H1 (cell line): ENCODE measurements at regions not wholly inside any gene's neighbourhood (a gene's known extent, or its start where the extent isn't known, plus 50 kb on each side); places are given as distances from the start of the nearest gene placed in this dataset.

Experiments
- CTCF ChIA-PET: fragments of 300-600 bp; sonication (Branson Sonifier 250); formaldehyde crosslinking; loops from one replicate; lab custom pipeline; 2021; ENCODE audit not compliant: partially characterized antibody; lab: Charles Lee
- POLR2A ChIA-PET: fragments of 300-600 bp; sonication (Branson Sonifier 250); formaldehyde crosslinking; loops from one replicate; lab custom pipeline; 2021; ENCODE audit warnings: inconsistent platforms; ENCODE audit not compliant: partially characterized antibody; lab: Charles Lee
- DNase-seq, 2 experiments: peaks; one replicate each; pipeline versions ENCODE4 v3.0.0 to v3.0.0-alpha.2; 2010 to 2022; ENCODE audit warnings: low spot score in 2 of 2, low read depth in 1 of 2, mixed read lengths in 1 of 2
- FAIRE-seq: peaks from 2 replicates; lab custom pipeline; 2011; peaks lifted over from hg19 to GRCh38; lab: Jason Lieb, UNC
- H2AFZ ChIP-seq: 2 replicates; pipeline ENCODE4 v1.8.1; 2012; ENCODE audit warnings: low read length, inconsistent platforms
- H2AK5ac ChIP-seq: 2 replicates; pipeline ENCODE4 v1.6.1; 2013; ENCODE audit warnings: low read depth, low read length
- H2BK120ac ChIP-seq: replicated peaks from 2 replicates; pipeline ENCODE3; 2013; ENCODE audit warnings: low read depth, low read length, inconsistent platforms
- H2BK12ac ChIP-seq: 2 replicates; pipeline ENCODE4 v1.6.1; 2013; ENCODE audit warnings: low read depth, low read length
- H2BK15ac ChIP-seq: 2 replicates; pipeline ENCODE4 v1.6.1; 2013; ENCODE audit warnings: low read length
- H2BK20ac ChIP-seq: 2 replicates; pipeline ENCODE4 v1.6.1; 2013; ENCODE audit warnings: low read length
- H2BK5ac ChIP-seq: 2 replicates; pipeline ENCODE4 v1.6.1; 2013; ENCODE audit warnings: low read depth, low read length
- H3K14ac ChIP-seq: 2 replicates; pipeline ENCODE4 v1.6.1; 2013; ENCODE audit warnings: inconsistent platforms; ENCODE audit not compliant: insufficient read length
- H3K18ac ChIP-seq: 2 replicates; pipeline ENCODE4 v1.6.1; 2013; ENCODE audit warnings: low read length; ENCODE audit errors: extremely low read depth
- H3K23ac ChIP-seq: 2 replicates; pipeline ENCODE4 v1.6.1; 2013; ENCODE audit warnings: inconsistent platforms; ENCODE audit not compliant: insufficient read length
- H3K23me2 ChIP-seq: 2 replicates; pipeline ENCODE4 v1.6.1; 2013; ENCODE audit warnings: low read depth, low read length
- H3K27ac ChIP-seq: 2 replicates; pipeline ENCODE4 v1.6.1; 2011; ENCODE audit warnings: low read depth, low read length, inconsistent platforms
- H3K27me3 ChIP-seq, 4 experiments: replicated peaks in 1 of 4; 1 replicate in 1 of 4; 2 replicates in 3 of 4; pipeline versions ENCODE4 v1.6.1 to v1.8.1; 2011 to 2013; ENCODE audit warnings: low read length in 3 of 4, mild to moderate bottlenecking in 3 of 4, inconsistent platforms in 2 of 4, mixed read lengths in 2 of 4, moderate library complexity in 1 of 4; ENCODE audit not compliant: control insufficient read depth in 3 of 4, insufficient read depth in 3 of 4; ENCODE audit errors: extremely low read depth in 1 of 4
- H3K36me3 ChIP-seq, 4 experiments: 2 replicates each; pipeline versions ENCODE4 v1.6.1 to v1.8.1; 2011 to 2013; ENCODE audit warnings: mild to moderate bottlenecking in 4 of 4, low read length in 3 of 4, moderate library complexity in 2 of 4, control low read depth in 1 of 4, inconsistent platforms in 1 of 4; ENCODE audit not compliant: insufficient read depth in 4 of 4, control insufficient read depth in 2 of 4
- H3K4ac ChIP-seq: replicated peaks from 2 replicates; pipeline ENCODE3; 2013; ENCODE audit warnings: low read length, low read depth, mixed read lengths, inconsistent platforms; ENCODE audit not compliant: insufficient read length
- H3K4me1 ChIP-seq, 4 experiments: replicated peaks in 1 of 4; 1 replicate in 1 of 4; 2 replicates in 3 of 4; pipeline versions ENCODE4 v1.6.1 to v1.8.1; 2011 to 2013; ENCODE audit warnings: low read length in 3 of 4, inconsistent platforms in 2 of 4, mixed read lengths in 1 of 4; ENCODE audit not compliant: insufficient read depth in 4 of 4, control insufficient read depth in 3 of 4
- H3K4me2 ChIP-seq, 2 experiments: 2 replicates each; pipeline versions ENCODE4 v1.6.1 to v1.8.1; 2011 to 2013; ENCODE audit warnings: low read depth in 2 of 2, low read length in 2 of 2, control low read depth in 1 of 2, inconsistent platforms in 1 of 2, mild to moderate bottlenecking in 1 of 2; ENCODE audit not compliant: insufficient read depth in 1 of 2
- H3K4me3 ChIP-seq, 4 experiments: fragments of 200-600, 300-600 bp in 1 of 4; sonication (generic), shearing (Covaris generic), sonication (Bioruptor Twin) in 1 of 4; 2 replicates each; pipeline versions ENCODE4 v1.5.1 to v1.8.1; 2011 to 2016; ENCODE audit warnings: low read length in 4 of 4, low read depth in 3 of 4, control low read depth in 2 of 4, inconsistent platforms in 2 of 4, mild to moderate bottlenecking in 2 of 4, mixed read lengths in 1 of 4, moderate library complexity in 1 of 4; ENCODE audit not compliant: insufficient read depth in 2 of 4; ENCODE audit errors: extremely low read depth in 1 of 4
- H3K56ac ChIP-seq: replicated peaks from 2 replicates; pipeline ENCODE3; 2013; ENCODE audit warnings: low read depth, mild to moderate bottlenecking, mixed read lengths, low read length, inconsistent platforms; ENCODE audit not compliant: insufficient read length
- H3K79me1 ChIP-seq: 2 replicates; pipeline ENCODE4 v1.6.1; 2013; ENCODE audit warnings: low read depth, low read length, control low read depth
- H3K79me2 ChIP-seq, 2 experiments: 2 replicates each; pipeline versions ENCODE4 v1.6.1 to v1.8.1; 2012 to 2013; ENCODE audit warnings: low read length in 2 of 2, mild to moderate bottlenecking in 2 of 2, inconsistent platforms in 1 of 2; ENCODE audit not compliant: insufficient read depth in 2 of 2, control insufficient read depth in 1 of 2
- H3K9ac ChIP-seq, 4 experiments: replicated peaks in 1 of 4; 1 replicate in 1 of 4; 2 replicates in 3 of 4; pipeline versions ENCODE4 v1.6.1 to v1.8.1; 2011 to 2013; ENCODE audit warnings: low read depth in 3 of 4, low read length in 3 of 4, control low read depth in 2 of 4, mild to moderate bottlenecking in 2 of 4, moderate library complexity in 2 of 4, inconsistent platforms in 1 of 4; ENCODE audit errors: extremely low read depth in 1 of 4
- H3K9me3 ChIP-seq, 2 experiments: 2 replicates each; pipeline versions ENCODE4 v1.6.1 to v1.8.1; 2012 to 2013; ENCODE audit warnings: mild to moderate bottlenecking in 2 of 2, moderate library complexity in 2 of 2, control low read depth in 1 of 2, inconsistent platforms in 1 of 2, low read depth in 1 of 2, low read length in 1 of 2, mixed read lengths in 1 of 2; ENCODE audit not compliant: insufficient read depth in 2 of 2
- H4K20me1 ChIP-seq, 2 experiments: replicated peaks in 1 of 2; 2 replicates each; pipeline versions ENCODE3 to v1.8.1; 2011 to 2013; ENCODE audit warnings: inconsistent platforms in 2 of 2, low read length in 2 of 2, mild to moderate bottlenecking in 1 of 2; ENCODE audit not compliant: insufficient read depth in 2 of 2, control insufficient read depth in 1 of 2
- H4K5ac ChIP-seq: 2 replicates; pipeline ENCODE4 v1.6.1; 2013; ENCODE audit warnings: low read length, low read depth, mixed read lengths, inconsistent platforms; ENCODE audit not compliant: insufficient read length
- H4K8ac ChIP-seq: 2 replicates; pipeline ENCODE4 v1.8.0; 2013; ENCODE audit warnings: mild to moderate bottlenecking, moderate library complexity, low read length, inconsistent platforms; ENCODE audit not compliant: insufficient read depth; ENCODE audit errors: extremely low read depth
- H4K91ac ChIP-seq: replicated peaks from 2 replicates; pipeline ENCODE3; 2013; ENCODE audit warnings: low read length, mixed read lengths, inconsistent platforms; ENCODE audit not compliant: insufficient read length
- EP300 ChIP-seq, 2 experiments: IDR thresholded peaks; 1 replicate in 1 of 2; 2 replicates in 1 of 2; pipeline ENCODE4 v1.6.1; 2011 to 2012; ENCODE audit warnings: low read depth in 2 of 2, low read length in 2 of 2, mild to moderate bottlenecking in 2 of 2, borderline replicate concordance in 1 of 2, inconsistent platforms in 1 of 2, moderate library complexity in 1 of 2
- EZH2 ChIP-seq: fragments of 200-600 bp; sonication (generic); IDR thresholded peaks from 2 replicates; pipeline ENCODE4 v1.7.1; 2012; ENCODE audit warnings: low read depth, mild to moderate bottlenecking, moderate library complexity, low read length, inconsistent platforms; ENCODE audit not compliant: severe bottlenecking
- GTF2F1 ChIP-seq: IDR thresholded peaks from 2 replicates; pipeline ENCODE4 v1.6.1; 2012; ENCODE audit warnings: low read depth, low read length, improper control_type of control experiment, borderline replicate concordance
- HDAC6 ChIP-seq: IDR thresholded peaks from one replicate; pipeline ENCODE4 v1.7.1; 2012; ENCODE audit warnings: low read depth, mild to moderate bottlenecking, inconsistent platforms, low read length, moderate library complexity
- JUN ChIP-seq: IDR thresholded peaks from 2 replicates; pipeline ENCODE4 v1.6.1; 2011; ENCODE audit warnings: low read depth, mild to moderate bottlenecking, improper control_type of control experiment, low read length
- JUND ChIP-seq: IDR thresholded peaks from 2 replicates; pipeline ENCODE4 v1.6.1; 2011; ENCODE audit warnings: mild to moderate bottlenecking, improper control_type of control experiment, low read length
- KDM1A ChIP-seq: fragments of 200-600, 300-600 bp; sonication (generic); IDR thresholded peaks from 2 replicates; pipeline ENCODE4 v1.7.1; 2016; ENCODE audit warnings: mild to moderate bottlenecking, low read length, borderline replicate concordance
- RBBP5 ChIP-seq: IDR thresholded peaks from 2 replicates; pipeline ENCODE4 v1.7.1; 2012; ENCODE audit warnings: low read depth, mild to moderate bottlenecking, inconsistent platforms, low read length, moderate library complexity, borderline replicate concordance
- SAP30 ChIP-seq: fragments of 300-600 bp; sonication (generic); IDR thresholded peaks from 2 replicates; pipeline ENCODE4 v1.7.1; 2012; ENCODE audit warnings: low read length, moderate library complexity, mild to moderate bottlenecking, inconsistent platforms; ENCODE audit not compliant: insufficient read depth, insufficient replicate concordance
- SUZ12 ChIP-seq: fragments of 200-600 bp; sonication (generic); IDR thresholded peaks from 2 replicates; pipeline ENCODE4 v1.6.1; 2012; ENCODE audit warnings: mild to moderate bottlenecking, inconsistent platforms, low read length, moderate library complexity, mixed read lengths
- TBP ChIP-seq: IDR thresholded peaks from 2 replicates; pipeline ENCODE4 v1.6.1; 2011; ENCODE audit warnings: low read depth, low read length, improper control_type of control experiment
- TCF12 ChIP-seq: IDR thresholded peaks from 2 replicates; pipeline ENCODE4 v1.6.1; 2011; ENCODE audit warnings: low read depth, mild to moderate bottlenecking, low read length
- WGBS, 2 experiments: shearing (Covaris generic) in 1 of 2; methylation state at CpG; one replicate each; pipeline versions ENCODE4 v1.1.6 to v1.1.7; 2013 to 2015; ENCODE audit warnings: low lambda C conversion rate in 2 of 2, mixed read lengths in 2 of 2, inconsistent platforms in 1 of 2, low coverage in 1 of 2, missing lambda C conversion rate in 1 of 2; ENCODE audit not compliant: insufficient replicate concordance in 2 of 2, insufficient coverage in 1 of 2, insufficient read length in 1 of 2; ENCODE audit errors: extremely low coverage in 1 of 2, missing lambda C conversion rate in 1 of 2; 5-methylcytosine and 5-hydroxymethylcytosine counted together
- TF ChIP-seq, protein P1 (sequence below): IDR thresholded peaks from 2 replicates; pipeline ENCODE4 v1.6.1; 2011; ENCODE audit warnings: low read depth, mild to moderate bottlenecking, low read length; ENCODE audit not compliant: insufficient read depth

DNA sequence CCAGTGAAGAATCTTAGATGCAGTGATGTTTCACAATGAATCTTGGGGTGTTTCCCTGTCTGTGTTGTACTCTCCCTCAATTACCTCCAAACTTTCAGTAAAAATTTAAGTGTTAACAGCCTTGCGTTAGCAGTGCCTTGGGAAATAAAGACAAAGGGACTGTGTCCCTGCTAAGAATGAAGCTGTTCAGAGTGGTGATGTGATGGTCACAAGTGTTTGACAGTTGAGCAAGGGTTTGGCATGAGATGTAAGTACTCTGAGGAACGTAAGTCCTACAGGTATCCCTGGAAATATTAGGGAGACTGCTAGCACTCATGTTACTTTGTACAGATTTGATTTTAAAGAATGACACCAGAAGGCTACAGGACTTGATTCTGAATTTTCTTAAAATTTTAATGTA lies 304.3 kb upstream of the DPH6 start:
- Histone ChIP-seq H3K56ac (no peak overlapping the region), H2BK120ac (no peak overlapping the region), H2BK12ac (no peak overlapping the region), H3K23me2 (no peaks in the 10 kb centered on the region), H3K27me3 (no peaks in the 10 kb centered on the region), H4K8ac (no peak overlapping the region), H3K79me1 (no peaks in the 10 kb centered on the region), H3K79me2 (no peaks in the 10 kb centered on the region), H3K4me1 (no peaks in the 10 kb centered on the region), H3K14ac (no peak overlapping the region), H3K36me3 (no peaks in the 10 kb centered on the region), H3K4ac (no peak overlapping the region), H3K18ac (no peak overlapping the region), H3K27ac (no peak overlapping the region), H2BK20ac (no peak overlapping the region), H2BK5ac (no peak overlapping the region), H3K9ac (no peak overlapping the region), H3K23ac (no peak overlapping the region), H2AK5ac (no peak overlapping the region), H3K9me3 (no peaks in the 10 kb centered on the region), H2BK15ac (no peak overlapping the region), H4K5ac (no peak overlapping the region), H4K20me1 (no peaks in the 10 kb centered on the region), H3K4me2 (no peak overlapping the region), H2AFZ (peak overlapping the region; percentile 98; the same call in 1 of the 2 replicates), H4K91ac (no peak overlapping the region), H3K4me3 (no peak overlapping the region)
- CTCF ChIA-PET: no interaction called here
- FAIRE-seq (no peak), DNase-seq (no peak)
- POLR2A ChIA-PET: no interaction called here
- TF ChIP-seq EP300 (IDR thresholded peaks at IDR 0.05; ENCODE audit: borderline replicate concordance in 1 of 2, low read depth in 2 of 2, low read length in 2 of 2) (no peak), SUZ12 (no peak), GTF2F1 (no peak), JUN (no peak), EZH2 (no peak), SAP30 (no peak), JUND (no peak), KDM1A (no peak), TBP (no peak), TCF12 (no peak), HDAC6 (no peak), RBBP5 (no peak)
- TF ChIP-seq, protein P1, sequence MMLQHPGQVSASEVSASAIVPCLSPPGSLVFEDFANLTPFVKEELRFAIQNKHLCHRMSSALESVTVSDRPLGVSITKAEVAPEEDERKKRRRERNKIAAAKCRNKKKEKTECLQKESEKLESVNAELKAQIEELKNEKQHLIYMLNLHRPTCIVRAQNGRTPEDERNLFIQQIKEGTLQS: no peak
- 100% methylated on average over 2 of the region's 2 CpGs; no CpG with 5 or more reads in 1 of the 2 experiments for WGBS, 2 experiments
